ENCODE measurements at regions not wholly inside any gene's neighbourhood (a gene's known extent, or its start where the extent isn't known, plus 50 kb on each side); places are given as distances from the start of the nearest gene placed in this dataset.

DNA sequence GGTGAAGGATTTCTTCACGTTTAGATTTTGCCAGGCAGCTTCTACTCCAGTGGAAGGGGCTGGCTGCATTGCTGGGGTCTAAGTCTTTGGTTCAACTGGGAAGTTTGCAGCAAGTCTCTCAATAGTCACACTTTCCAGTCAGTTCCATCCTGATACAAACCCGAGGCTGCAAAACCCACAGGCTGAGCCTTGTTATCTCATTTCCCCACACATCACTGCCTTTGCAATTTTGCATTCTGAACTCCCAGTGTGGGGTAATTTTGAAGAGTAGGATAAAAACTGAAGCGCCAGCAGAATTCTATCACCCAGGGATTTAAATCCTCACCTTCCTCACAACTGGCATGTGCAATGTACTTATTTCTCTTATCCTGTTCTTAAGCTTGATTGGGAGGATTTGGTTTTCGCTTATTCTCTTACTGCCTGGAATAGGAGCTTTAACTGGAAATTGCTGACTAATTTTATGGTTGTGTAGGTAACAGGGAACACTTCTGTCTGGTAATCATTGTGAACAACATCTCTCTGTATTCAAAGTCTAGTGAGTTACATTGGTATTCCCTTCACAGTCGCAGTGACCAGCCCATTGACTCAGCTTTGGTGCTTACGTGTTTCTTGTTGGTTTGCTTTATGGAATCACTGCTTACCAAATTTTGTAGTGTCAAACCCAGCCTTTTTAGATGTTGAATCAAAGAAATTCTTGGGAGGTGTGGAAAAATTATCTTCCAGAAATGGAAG, 142.0 kb upstream of the TOPAZ1 start:
- Histone ChIP-seq H3K9ac (ENCODE audit: extremely low read depth, insufficient read length, low read length) (no peak overlapping the region), H3K4me1 (ENCODE audit: insufficient read depth, low read length) (peaks cover 7% of the 10 kb centered on the region; the same call in 1 of the 2 replicates), H3T11ph (ENCODE audit: low read length) (no peak overlapping the region), H3K9me3 (ENCODE audit: control insufficient read depth, low read depth, low read length) (no peaks in the 10 kb centered on the region), H3K23me2 (ENCODE audit: insufficient read length, low read depth, low read length, poor library complexity, severe bottlenecking) (no peaks in the 10 kb centered on the region), H2AFZ (ENCODE audit: low read length) (no peak overlapping the region), H3K27ac (ENCODE audit: insufficient read length, low read depth, low read length) (no peak overlapping the region), H3K56ac (ENCODE audit: insufficient read length, low read depth, low read length) (no peak overlapping the region), H2BK120ac (ENCODE audit: low read depth, low read length, poor library complexity, severe bottlenecking) (no peak overlapping the region), H2BK20ac (ENCODE audit: low read depth, low read length, poor library complexity, severe bottlenecking) (no peak overlapping the region), H4K20me1 (ENCODE audit: control insufficient read depth, insufficient read depth, insufficient read length) (no peaks in the 10 kb centered on the region), H2BK12ac (ENCODE audit: insufficient read length, low read depth, low read length) (no peak overlapping the region), H3K14ac (ENCODE audit: insufficient read depth, low read length) (no peak overlapping the region), H4K5ac (ENCODE audit: insufficient read length, low read depth, low read length) (no peak overlapping the region), H3K23ac (ENCODE audit: insufficient read length, low read depth, low read length) (no peak overlapping the region), H3K18ac (ENCODE audit: insufficient read length, low read depth, low read length) (no peak overlapping the region), H3K79me1 (ENCODE audit: insufficient read depth, low read depth, low read length, poor library complexity, severe bottlenecking) (no peaks in the 10 kb centered on the region), H3K4ac (ENCODE audit: low read depth, low read length) (no peak overlapping the region), H2BK15ac (ENCODE audit: low read depth, low read length) (no peak overlapping the region), H4K8ac (replicated peaks; ENCODE audit: insufficient read length, low read depth, low read length) (no peak overlapping the region), H3K79me2 (ENCODE audit: insufficient read depth, low read length) (no peaks in the 10 kb centered on the region), H2BK5ac (ENCODE audit: insufficient read length, low read length) (no peak overlapping the region), H3K27me3 (ENCODE audit: insufficient read depth, low read length) (no peaks in the 10 kb centered on the region), H4K91ac (ENCODE audit: insufficient read length, low read depth, low read length) (no peak overlapping the region), H2AK5ac (ENCODE audit: insufficient read length, low read length) (no peak overlapping the region), H3K4me2 (ENCODE audit: insufficient read depth, insufficient read length, low read length) (no peak overlapping the region)
- no peak overlapping the region for H3K4me3 Mint-ChIP-seq
- no peaks in the 10 kb centered on the region; the same call in 1 of the 2 replicates for H3K27me3 Mint-ChIP-seq (ENCODE audit: low read depth)
- TF ChIP-seq, protein P1, sequence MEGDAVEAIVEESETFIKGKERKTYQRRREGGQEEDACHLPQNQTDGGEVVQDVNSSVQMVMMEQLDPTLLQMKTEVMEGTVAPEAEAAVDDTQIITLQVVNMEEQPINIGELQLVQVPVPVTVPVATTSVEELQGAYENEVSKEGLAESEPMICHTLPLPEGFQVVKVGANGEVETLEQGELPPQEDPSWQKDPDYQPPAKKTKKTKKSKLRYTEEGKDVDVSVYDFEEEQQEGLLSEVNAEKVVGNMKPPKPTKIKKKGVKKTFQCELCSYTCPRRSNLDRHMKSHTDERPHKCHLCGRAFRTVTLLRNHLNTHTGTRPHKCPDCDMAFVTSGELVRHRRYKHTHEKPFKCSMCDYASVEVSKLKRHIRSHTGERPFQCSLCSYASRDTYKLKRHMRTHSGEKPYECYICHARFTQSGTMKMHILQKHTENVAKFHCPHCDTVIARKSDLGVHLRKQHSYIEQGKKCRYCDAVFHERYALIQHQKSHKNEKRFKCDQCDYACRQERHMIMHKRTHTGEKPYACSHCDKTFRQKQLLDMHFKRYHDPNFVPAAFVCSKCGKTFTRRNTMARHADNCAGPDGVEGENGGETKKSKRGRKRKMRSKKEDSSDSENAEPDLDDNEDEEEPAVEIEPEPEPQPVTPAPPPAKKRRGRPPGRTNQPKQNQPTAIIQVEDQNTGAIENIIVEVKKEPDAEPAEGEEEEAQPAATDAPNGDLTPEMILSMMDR (conservative IDR thresholded peaks at IDR 0.05) = no peak
- H3K36me3 Mint-ChIP-seq (ENCODE audit: insufficient read depth in 1 of 3, low read depth in 3 of 3) = no peaks in the 10 kb centered on the region
- no CpG with 5 or more reads among the region's 6 CpGs for WGBS (ENCODE audit: extremely low coverage, insufficient read length, low lambda C conversion rate)
- no peak for DNase-seq
- no peak overlapping the region for H3K27ac Mint-ChIP-seq
- H3K4me1 Mint-ChIP-seq = peaks cover 15 to 20% of the 10 kb centered on the region in 2 experiments
- no peaks in the 10 kb centered on the region for H3K9me3 Mint-ChIP-seq

All from H9 (cell line).